ENCODE measurements at regions not wholly inside any gene's neighbourhood (a gene's known extent, or its start where the extent isn't known, plus 50 kb on each side); places are given as distances from the start of the nearest gene placed in this dataset.

- Mint-ChIP-seq H3K27me3 (no peaks in the 10 kb centered on the region), H3K4me3 (no peak overlapping the region), H3K36me3 (no peaks in the 10 kb centered on the region), H3K9me3 (peaks cover 12% of the 10 kb centered on the region), H3K27ac (no peak overlapping the region), H3K4me1 (ENCODE audit: low read depth in 2 of 2) (no peaks in the 10 kb centered on the region)
- ATAC-seq (no peak), DNase-seq (ENCODE audit: low spot score) (no peak)
Observed at GRCh38 chr15:26477044-26477443, 295.8 kb downstream of the GABRB3 start.

DNA sequence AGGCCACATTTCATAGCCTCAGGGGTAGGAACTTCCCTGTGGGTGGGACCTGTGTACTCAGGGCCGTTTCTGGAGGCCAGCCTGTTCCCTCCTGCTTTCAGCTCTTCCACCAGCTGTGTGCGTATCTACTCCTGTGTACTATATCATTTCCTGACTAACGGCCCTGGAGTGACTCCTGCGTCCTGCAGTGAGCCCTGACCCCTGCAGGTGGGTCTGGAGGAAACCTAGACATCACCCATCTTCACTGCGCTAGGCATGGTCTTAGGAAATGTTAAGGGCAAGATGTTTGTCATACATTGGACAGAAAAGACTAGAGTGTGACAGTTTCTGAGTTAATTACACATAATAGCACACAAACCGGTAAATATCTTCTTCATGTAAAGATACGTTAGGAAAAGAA, 297.3 kb downstream of the GABRB3 start:
- ATAC-seq (no peak), DNase-seq (ENCODE audit: low spot score) (no peak)
- Mint-ChIP-seq H3K27me3 (no peaks in the 10 kb centered on the region), H3K4me3 (no peak overlapping the region), H3K27ac (no peak overlapping the region), H3K9me3 (peaks cover 7% of the 10 kb centered on the region), H3K4me1 (ENCODE audit: low read depth in 2 of 2) (no peaks in the 10 kb centered on the region), H3K36me3 (peaks cover 1% of the 10 kb centered on the region)

- Mint-ChIP-seq H3K4me1 (ENCODE audit: low read depth in 2 of 2) (no peaks in the 10 kb centered on the region), H3K9me3 (peaks cover 17% of the 10 kb centered on the region), H3K4me3 (no peak overlapping the region), H3K27me3 (no peaks in the 10 kb centered on the region), H3K27ac (no peak overlapping the region), H3K36me3 (peaks cover 4% of the 10 kb centered on the region)
- DNase-seq (ENCODE audit: low spot score) (no peak), ATAC-seq (no peak)
Observed at GRCh38 chr15:26472661-26473060, 300.2 kb downstream of the GABRB3 start.

GRCh38 chr15:26461847-26462608, 310.8 kb downstream of the GABRB3 start:
- Mint-ChIP-seq H3K9me3 (peaks cover 29% of the 10 kb centered on the region), H3K4me1 (ENCODE audit: low read depth in 2 of 2) (no peaks in the 10 kb centered on the region)
- no peak for DNase-seq (ENCODE audit: low spot score)

DNA sequence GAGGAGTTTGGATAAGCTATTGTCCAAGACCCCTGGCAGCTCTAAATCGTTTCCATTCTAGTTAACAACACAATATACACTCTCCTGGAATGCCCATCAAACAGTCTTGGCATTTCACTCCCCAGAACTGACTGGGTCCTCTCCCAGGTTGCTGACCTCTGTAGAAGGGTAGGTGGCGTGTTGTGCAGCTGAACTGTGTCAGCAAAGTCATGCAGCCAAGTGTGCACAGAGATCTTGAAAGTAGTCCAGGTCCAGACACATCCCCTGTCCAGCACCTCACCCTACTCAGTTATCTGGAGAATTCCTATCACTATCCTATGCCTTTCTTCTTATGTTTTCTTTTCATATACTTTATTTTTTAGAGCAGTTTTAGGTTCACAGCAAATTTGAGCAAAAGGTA, 312.7 kb downstream of the GABRB3 start:
- H3K27ac Mint-ChIP-seq: no peak overlapping the region
- DNase-seq (ENCODE audit: low spot score): no peak
- no peaks in the 10 kb centered on the region for H3K4me1 Mint-ChIP-seq (ENCODE audit: low read depth in 2 of 2)
- peaks cover 26% of the 10 kb centered on the region for H3K9me3 Mint-ChIP-seq
- ATAC-seq: no peak
- H3K27me3 Mint-ChIP-seq: no peaks in the 10 kb centered on the region
- H3K4me3 Mint-ChIP-seq: no peak overlapping the region
- H3K36me3 Mint-ChIP-seq: peaks cover 10% of the 10 kb centered on the region

More at GRCh38 chr15:26461847-26462608, 310.8 kb downstream of the GABRB3 start:
- H3K4me3 Mint-ChIP-seq: no peak overlapping the region
- H3K27ac Mint-ChIP-seq: no peak overlapping the region
- H3K36me3 Mint-ChIP-seq: peaks cover 9% of the 10 kb centered on the region
- H3K27me3 Mint-ChIP-seq: no peaks in the 10 kb centered on the region
- peak in 1 of 2 donors; percentile 38 for ATAC-seq

GRCh38 chr15:26455828-26456227, 317.0 kb downstream of the GABRB3 start:
- ATAC-seq (no peak), DNase-seq (ENCODE audit: low spot score) (no peak)
- H3K4me3 Mint-ChIP-seq: no peak overlapping the region
- no peak overlapping the region for H3K27ac Mint-ChIP-seq
- H3K4me1 Mint-ChIP-seq (ENCODE audit: low read depth in 2 of 2): no peaks in the 10 kb centered on the region
- peaks cover 16% of the 10 kb centered on the region for H3K9me3 Mint-ChIP-seq
- peaks cover 21% of the 10 kb centered on the region for H3K36me3 Mint-ChIP-seq
- H3K27me3 Mint-ChIP-seq: no peaks in the 10 kb centered on the region

- no peaks in the 10 kb centered on the region for H3K27me3 Mint-ChIP-seq
- DNase-seq (ENCODE audit: low spot score) (no peak), ATAC-seq (no peak)
- H3K27ac Mint-ChIP-seq: no peak overlapping the region
- peaks cover 27% of the 10 kb centered on the region for H3K36me3 Mint-ChIP-seq
- no peaks in the 10 kb centered on the region for H3K4me1 Mint-ChIP-seq (ENCODE audit: low read depth in 2 of 2)
- peaks cover 21% of the 10 kb centered on the region for H3K9me3 Mint-ChIP-seq
- no peak overlapping the region for H3K4me3 Mint-ChIP-seq
Observed at GRCh38 chr15:26453914-26454313, 319.0 kb downstream of the GABRB3 start.

- ATAC-seq (no peak), DNase-seq (ENCODE audit: low spot score) (no peak)
- no peaks in the 10 kb centered on the region for H3K27me3 Mint-ChIP-seq
- H3K4me3 Mint-ChIP-seq: no peak overlapping the region
- no peak overlapping the region for H3K27ac Mint-ChIP-seq
- H3K4me1 Mint-ChIP-seq (ENCODE audit: low read depth in 2 of 2): no peaks in the 10 kb centered on the region
- H3K9me3 Mint-ChIP-seq: peaks cover 17% of the 10 kb centered on the region
- H3K36me3 Mint-ChIP-seq: peaks cover 23% of the 10 kb centered on the region
Observed at GRCh38 chr15:26451995-26452394, 320.9 kb downstream of the GABRB3 start.

DNA sequence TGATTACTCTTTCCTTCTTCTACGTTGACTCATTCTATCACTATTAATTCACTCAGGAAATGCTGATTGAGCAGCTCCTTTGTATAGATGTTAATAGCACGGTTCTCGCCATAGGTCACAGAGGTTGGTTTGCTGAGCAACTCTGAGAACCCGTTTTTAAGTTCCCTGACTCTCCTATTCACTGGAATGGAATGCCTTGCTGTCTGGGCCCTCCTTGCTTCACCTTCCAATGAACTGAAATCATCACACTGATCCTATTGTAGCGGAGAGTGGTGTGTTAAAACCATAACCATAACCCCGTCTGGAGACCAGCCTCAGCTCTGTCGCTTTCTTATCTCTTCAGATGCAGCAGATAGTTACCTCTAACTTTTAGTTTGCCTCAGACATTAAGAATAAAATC, 323.6 kb downstream of the GABRB3 start:
- no peaks in the 10 kb centered on the region for H3K4me1 Mint-ChIP-seq (ENCODE audit: low read depth in 2 of 2)
- no peak overlapping the region for H3K27ac Mint-ChIP-seq
- DNase-seq (ENCODE audit: low spot score) (no peak), ATAC-seq (no peak)
- no peaks in the 10 kb centered on the region for H3K27me3 Mint-ChIP-seq
- H3K4me3 Mint-ChIP-seq: no peak overlapping the region
- H3K9me3 Mint-ChIP-seq: peaks cover 17% of the 10 kb centered on the region
- peaks cover 17% of the 10 kb centered on the region for H3K36me3 Mint-ChIP-seq

GRCh38 chr15:26443321-26443720, 329.5 kb downstream of the GABRB3 start:
- DNase-seq (ENCODE audit: low spot score): no peak
- Mint-ChIP-seq H3K27me3 (no peaks in the 10 kb centered on the region), H3K9me3 (peaks cover 16% of the 10 kb centered on the region), H3K4me1 (ENCODE audit: low read depth in 2 of 2) (no peaks in the 10 kb centered on the region), H3K4me3 (no peak overlapping the region), H3K27ac (no peak overlapping the region), H3K36me3 (no peaks in the 10 kb centered on the region)
- ATAC-seq: no peak

GRCh38 chr15:26442680-26443079, 330.2 kb downstream of the GABRB3 start:
- Mint-ChIP-seq H3K4me3 (no peak overlapping the region), H3K27ac (no peak overlapping the region), H3K4me1 (ENCODE audit: low read depth in 2 of 2) (no peaks in the 10 kb centered on the region), H3K9me3 (peaks cover 19% of the 10 kb centered on the region), H3K36me3 (no peaks in the 10 kb centered on the region), H3K27me3 (no peaks in the 10 kb centered on the region)
- ATAC-seq: no peak
- DNase-seq (ENCODE audit: low spot score): no peak

DNA sequence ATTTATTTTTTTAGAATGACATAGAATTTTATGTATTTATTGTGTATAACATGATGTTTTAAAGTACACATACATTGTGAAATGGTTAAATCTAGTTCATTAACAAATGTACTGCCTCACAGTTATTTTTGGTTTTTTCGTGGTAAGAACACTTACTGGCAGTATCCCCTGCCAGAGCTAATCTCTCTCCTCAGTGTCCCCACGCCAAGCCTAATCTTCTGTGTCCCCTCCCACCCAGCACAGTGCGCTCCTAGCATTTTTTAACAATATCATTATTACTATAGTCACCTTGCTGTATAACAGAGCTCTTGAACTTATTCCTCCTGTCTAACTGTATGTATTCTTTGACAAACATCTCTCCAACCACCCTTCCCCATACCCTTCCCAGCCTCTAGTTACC, 333.2 kb downstream of the GABRB3 start:
- Mint-ChIP-seq H3K4me3 (no peak overlapping the region), H3K9me3 (peaks cover 22% of the 10 kb centered on the region), H3K36me3 (no peaks in the 10 kb centered on the region), H3K27me3 (no peaks in the 10 kb centered on the region), H3K4me1 (ENCODE audit: low read depth in 2 of 2) (no peaks in the 10 kb centered on the region), H3K27ac (no peak overlapping the region)
- DNase-seq (ENCODE audit: low spot score) (no peak), ATAC-seq (no peak)

DNA sequence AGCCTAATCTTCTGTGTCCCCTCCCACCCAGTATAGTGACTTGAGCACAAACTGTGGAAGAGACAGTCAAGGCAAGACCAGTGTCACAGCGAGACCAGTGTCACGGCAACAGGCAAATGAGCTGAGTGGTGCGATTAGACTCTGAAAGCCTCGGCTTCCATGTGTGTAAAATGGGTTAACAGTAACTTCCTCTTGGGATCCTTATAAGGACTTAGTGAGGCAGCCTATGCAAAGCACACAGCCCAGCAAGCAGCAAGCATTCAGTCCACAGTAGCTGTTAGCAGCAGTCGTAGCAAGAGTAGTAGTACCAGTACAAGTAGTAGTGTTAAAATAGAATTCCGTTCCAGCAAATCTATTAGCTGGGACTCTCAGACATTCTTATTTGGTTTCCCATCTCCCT, 334.1 kb downstream of the GABRB3 start:
- H3K4me3 Mint-ChIP-seq: no peak overlapping the region

GRCh38 chr15:26438316-26438715, 334.6 kb downstream of the GABRB3 start:
- Mint-ChIP-seq H3K9me3 (peaks cover 28% of the 10 kb centered on the region), H3K27ac (no peak overlapping the region), H3K36me3 (no peaks in the 10 kb centered on the region), H3K4me1 (ENCODE audit: low read depth in 2 of 2) (no peaks in the 10 kb centered on the region), H3K4me3 (no peak overlapping the region), H3K27me3 (no peaks in the 10 kb centered on the region)
- ATAC-seq (no peak), DNase-seq (ENCODE audit: low spot score) (no peak)

More for the DNA sequence above, 334.1 kb downstream of the GABRB3 start:
- H3K9me3 Mint-ChIP-seq: peaks cover 28% of the 10 kb centered on the region
- H3K4me1 Mint-ChIP-seq (ENCODE audit: low read depth in 2 of 2): no peaks in the 10 kb centered on the region
- no peaks in the 10 kb centered on the region for H3K27me3 Mint-ChIP-seq
- ATAC-seq (no peak), DNase-seq (ENCODE audit: low spot score) (no peak)
- H3K36me3 Mint-ChIP-seq: no peaks in the 10 kb centered on the region
- no peak overlapping the region for H3K27ac Mint-ChIP-seq

GRCh38 chr15:26433818-26434217, 339.0 kb downstream of the GABRB3 start:
- DNase-seq (ENCODE audit: low spot score): no peak
- H3K36me3 Mint-ChIP-seq: peaks cover 5% of the 10 kb centered on the region
- H3K27ac Mint-ChIP-seq: no peak overlapping the region
- peaks cover 27% of the 10 kb centered on the region for H3K9me3 Mint-ChIP-seq
- no peak for ATAC-seq
- no peak overlapping the region for H3K4me3 Mint-ChIP-seq
- no peaks in the 10 kb centered on the region for H3K27me3 Mint-ChIP-seq
- no peaks in the 10 kb centered on the region for H3K4me1 Mint-ChIP-seq (ENCODE audit: low read depth in 2 of 2)

Data from natural killer cell treated with Interleukin-12 subunit alpha and Interleukin-12 subunit beta and Interleukin-15 and Interleukin-18, amount 100 ng/mL, for 72 hours (primary cell).